Spleen (tissue), 11 donors: ENCODE measurements at regions not wholly inside any gene's neighbourhood (a gene's known extent, or its start where the extent isn't known, plus 50 kb on each side); places are given as distances from the start of the nearest gene placed in this dataset.

ENCODE experiments used
- DNase-seq: peaks from one replicate; pipeline ENCODE4 v3.0.0-alpha.2; 2020
- H3K27ac ChIP-seq, 8 donors: fragments of 200-600 bp; sonication (generic) in 7 of 8; 1 replicate in 4 of 8; 2 replicates in 4 of 8; pipeline versions ENCODE4 v1.5.0 to v1.8.0; 2016 to 2021; ENCODE audit warnings: inconsistent platforms in 4 of 8, mild to moderate bottlenecking in 4 of 8, moderate library complexity in 1 of 8
- H3K27me3 ChIP-seq, 7 donors: fragments of 200-600 bp; sonication (generic) in 6 of 7; replicated peaks in 1 of 7; 1 replicate in 4 of 7; 2 replicates in 3 of 7; pipeline versions ENCODE4 v1.5.0 to v1.8.0; 2016 to 2021; ENCODE audit warnings: inconsistent platforms in 3 of 7, mild to moderate bottlenecking in 1 of 7
- H3K36me3 ChIP-seq, 6 donors: fragments of 200-600 bp; sonication (generic) in 5 of 6; 1 replicate in 4 of 6; 2 replicates in 2 of 6; pipeline versions ENCODE4 v1.5.0 to v1.8.0; 2016 to 2021; ENCODE audit warnings: inconsistent platforms in 2 of 6
- H3K4me1 ChIP-seq, 6 donors: fragments of 200-600 bp; sonication (generic) in 5 of 6; 1 replicate in 3 of 6; 2 replicates in 3 of 6; pipeline versions ENCODE4 v1.5.0 to v1.8.0; 2016 to 2021; ENCODE audit warnings: inconsistent platforms in 3 of 6
- H3K4me3 ChIP-seq, 8 donors: fragments of 200-600 bp; sonication (generic) in 7 of 8; 1 replicate in 4 of 8; 2 replicates in 4 of 8; pipeline versions ENCODE4 v1.5.0 to v1.8.0; 2016 to 2021; ENCODE audit warnings: inconsistent platforms in 4 of 8, mild to moderate bottlenecking in 4 of 8, moderate library complexity in 2 of 8
- H3K9me3 ChIP-seq, 8 donors: fragments of 200-600 bp; sonication (generic) in 7 of 8; 1 replicate in 4 of 8; 2 replicates in 4 of 8; pipeline versions ENCODE4 v1.5.0 to v1.8.0; 2016 to 2021; ENCODE audit warnings: inconsistent platforms in 4 of 8
- POLR2A ChIP-seq, 3 donors: fragments of 450-650 bp; IDR thresholded peaks; one replicate each; pipeline ENCODE4 v1.5.1; 2017; ENCODE audit warnings: antibody characterized with exemption in 3 of 3, mild to moderate bottlenecking in 1 of 3
- POLR2AphosphoS5 ChIP-seq, 3 donors: sonication (generic); formaldehyde crosslinking; IDR thresholded peaks; one replicate each; pipeline ENCODE4 v1.5.1; 2017; ENCODE audit warnings: antibody characterized with exemption in 3 of 3
- WGBS, 5 donors: extraction: QIAGEN DNeasy Blood & Tissue Kit in 3 of 5; methylation state at CpG; one replicate each; pipeline versions ENCODE4 v1.1.5 to v1.1.7; 2013 to 2018; 5-methylcytosine and 5-hydroxymethylcytosine counted together
- intact Hi-C: fragments of 100-400 bp; cut with DNase I; formaldehyde crosslinking; loops from one replicate; pipeline ENCODE4 v1.15.0; 2023; ENCODE audit warnings: low total_unique reads
- TF ChIP-seq, protein P1 (sequence below), 11 experiments: fragments of 200-600 bp in 7 of 11; fragments of 450-650 bp in 4 of 11; sonication (generic) in 4 of 11; IDR thresholded peaks in 8 of 11; conservative IDR thresholded peaks in 3 of 11; 1 replicate in 7 of 11; 2 replicates in 4 of 11; pipeline versions ENCODE4 v1.4.0 to v1.8.0; 2016 to 2021; ENCODE audit warnings: antibody characterized with exemption in 11 of 11, inconsistent platforms in 4 of 11, mild to moderate bottlenecking in 1 of 11
- donor health status: healthy with polysubstance abuse.
- donor health status: DM: no; HTN: no; CAD: no; lungs with moderate emphysema.
- donor health status: DM: no; HTN: no; CAD: no.
- donor health status: Bipolar disorder and iron deficiency.
- donor health status: healthy.
- donor health status: DM: no; HTN: no; CAD: no.
- donor health status: DM: yes; HTN: yes; CAD: no.

- H3K27ac ChIP-seq = no peak overlapping the region
- H3K27me3 ChIP-seq = no peaks in the 10 kb centered on the region
- intact Hi-C loops = no loop called here
- H3K9me3 ChIP-seq = no peaks in the 10 kb centered on the region
- TF ChIP-seq, protein P1, sequence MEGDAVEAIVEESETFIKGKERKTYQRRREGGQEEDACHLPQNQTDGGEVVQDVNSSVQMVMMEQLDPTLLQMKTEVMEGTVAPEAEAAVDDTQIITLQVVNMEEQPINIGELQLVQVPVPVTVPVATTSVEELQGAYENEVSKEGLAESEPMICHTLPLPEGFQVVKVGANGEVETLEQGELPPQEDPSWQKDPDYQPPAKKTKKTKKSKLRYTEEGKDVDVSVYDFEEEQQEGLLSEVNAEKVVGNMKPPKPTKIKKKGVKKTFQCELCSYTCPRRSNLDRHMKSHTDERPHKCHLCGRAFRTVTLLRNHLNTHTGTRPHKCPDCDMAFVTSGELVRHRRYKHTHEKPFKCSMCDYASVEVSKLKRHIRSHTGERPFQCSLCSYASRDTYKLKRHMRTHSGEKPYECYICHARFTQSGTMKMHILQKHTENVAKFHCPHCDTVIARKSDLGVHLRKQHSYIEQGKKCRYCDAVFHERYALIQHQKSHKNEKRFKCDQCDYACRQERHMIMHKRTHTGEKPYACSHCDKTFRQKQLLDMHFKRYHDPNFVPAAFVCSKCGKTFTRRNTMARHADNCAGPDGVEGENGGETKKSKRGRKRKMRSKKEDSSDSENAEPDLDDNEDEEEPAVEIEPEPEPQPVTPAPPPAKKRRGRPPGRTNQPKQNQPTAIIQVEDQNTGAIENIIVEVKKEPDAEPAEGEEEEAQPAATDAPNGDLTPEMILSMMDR (IDR thresholded peaks at IDR 0.05 in 8 of 11, conservative IDR thresholded peaks at IDR 0.05 in 3 of 11) = no peak
- TF ChIP-seq POLR2A (IDR thresholded peaks at IDR 0.05) (no peak), POLR2AphosphoS5 (IDR thresholded peaks at IDR 0.05) (no peak)
- DNase-seq = no peak
- 77 to 92% (median 81%) methylated on average over 1 of the region's 1 CpG for WGBS, 5 donors
- no peaks in the 10 kb centered on the region for H3K4me1 ChIP-seq
- H3K36me3 ChIP-seq = no peaks in the 10 kb centered on the region
- no peak overlapping the region for H3K4me3 ChIP-seq
Observed at GRCh38 chr4:32841217-32841616, 2121.0 kb downstream of the PCDH7 start.

DNA sequence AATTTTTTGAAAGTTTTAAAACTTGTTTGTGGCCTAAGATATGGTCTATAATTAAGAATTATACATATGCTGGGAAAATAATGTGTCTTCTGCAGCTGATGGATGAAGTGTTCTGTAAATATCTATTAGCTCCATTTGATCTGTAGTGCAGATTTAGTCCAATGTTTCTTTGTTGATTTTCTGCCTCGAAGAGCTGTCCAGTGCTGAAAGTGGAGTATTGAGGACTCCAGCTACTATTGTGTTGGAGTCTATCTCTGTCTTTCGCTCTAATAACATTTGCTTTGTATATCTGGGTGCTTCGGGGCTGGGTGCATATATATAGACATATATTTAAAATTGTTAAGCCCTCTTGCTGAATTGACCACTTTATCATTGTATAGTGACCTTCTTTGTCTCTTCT, 2127.3 kb downstream of the PCDH7 start:
- H3K27ac ChIP-seq = no peak overlapping the region
- TF ChIP-seq POLR2A (IDR thresholded peaks at IDR 0.05) = no peak
- TF ChIP-seq, protein P1 (IDR thresholded peaks at IDR 0.05 in 8 of 11, conservative IDR thresholded peaks at IDR 0.05 in 3 of 11) = no peak
- TF ChIP-seq POLR2AphosphoS5 (IDR thresholded peaks at IDR 0.05) = no peak

DNA sequence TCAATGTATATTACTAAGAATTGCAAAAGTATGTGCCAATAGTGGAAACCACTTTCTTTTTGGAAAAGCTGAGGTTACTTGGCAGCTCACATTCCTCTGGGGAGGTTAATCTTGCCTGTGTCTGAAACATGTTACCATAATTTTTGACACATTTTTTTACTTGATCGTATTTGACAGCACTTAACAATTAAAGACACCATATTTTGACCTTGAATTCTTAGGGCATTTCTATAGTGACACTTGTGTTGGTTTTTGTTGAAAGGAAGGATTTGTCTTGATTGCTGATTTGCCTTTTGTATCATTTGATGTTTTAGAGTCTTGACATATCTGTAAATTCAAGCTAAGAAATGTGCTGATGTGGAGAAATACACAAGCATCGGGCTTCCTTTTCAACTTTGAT, 2135.5 kb downstream of the PCDH7 start:
- WGBS, 5 donors = 62 to 79% (median 73%) methylated on average over 2 of the region's 2 CpGs
- Histone ChIP-seq H3K27me3 (no peaks in the 10 kb centered on the region), H3K4me3 (no peak overlapping the region), H3K27ac (no peak overlapping the region), H3K9me3 (peaks cover 0 to 13% (median 5%) of the 10 kb centered on the region in 8 donors), H3K36me3 (no peaks in the 10 kb centered on the region), H3K4me1 (no peaks in the 10 kb centered on the region)
- intact Hi-C loops = no loop called here
- TF ChIP-seq POLR2AphosphoS5 (IDR thresholded peaks at IDR 0.05) = no peak
- TF ChIP-seq POLR2A (IDR thresholded peaks at IDR 0.05) = no peak
- TF ChIP-seq, protein P1 (IDR thresholded peaks at IDR 0.05 in 8 of 11, conservative IDR thresholded peaks at IDR 0.05 in 3 of 11) = no peak
- DNase-seq = no peak

More for the DNA sequence above, 2127.3 kb downstream of the PCDH7 start:
- Histone ChIP-seq H3K36me3 (no peaks in the 10 kb centered on the region), H3K9me3 (peaks cover 0 to 15% (median under 1%) of the 10 kb centered on the region in 8 donors), H3K4me1 (no peaks in the 10 kb centered on the region), H3K4me3 (no peak overlapping the region), H3K27me3 (no peaks in the 10 kb centered on the region)
- intact Hi-C loops = no loop called here
- WGBS, 5 donors = 67 to 87% (median 71%) methylated on average over 3 of the region's 3 CpGs
- DNase-seq = no peak

GRCh38 chr4:32858361-32858760, 2138.2 kb downstream of the PCDH7 start:
- Histone ChIP-seq H3K9me3 (peaks cover 0 to 8% (median 0%) of the 10 kb centered on the region in 8 donors), H3K36me3 (no peaks in the 10 kb centered on the region), H3K27ac (no peak overlapping the region), H3K27me3 (no peaks in the 10 kb centered on the region), H3K4me3 (no peak overlapping the region), H3K4me1 (no peaks in the 10 kb centered on the region)
- TF ChIP-seq POLR2A (IDR thresholded peaks at IDR 0.05) (no peak), POLR2AphosphoS5 (IDR thresholded peaks at IDR 0.05) (no peak)
- TF ChIP-seq, protein P1 (IDR thresholded peaks at IDR 0.05 in 8 of 11, conservative IDR thresholded peaks at IDR 0.05 in 3 of 11) = no peak
- 90 to 100% (median 92%) methylated on average over 1 of the region's 1 CpG for WGBS, 5 donors
- no peak for DNase-seq
- intact Hi-C loops = no loop called here
